Lower leg skin (tissue), 4 donors: ENCODE measurements at regions not wholly inside any gene's neighbourhood (a gene's known extent, or its start where the extent isn't known, plus 50 kb on each side); places are given as distances from the start of the nearest gene placed in this dataset.

ENCODE experiments used
- DNase-seq, 2 donors: peaks; one replicate each; pipeline ENCODE4 v3.0.0-alpha.2; 2019; ENCODE audit warnings: low spot score in 2 of 2
- H3K4me3 ChIP-seq: fragments of 200-600 bp; sonication (generic); 2 replicates; pipeline ENCODE4 v1.5.1; 2017; ENCODE audit warnings: mild to moderate bottlenecking, low read depth; ENCODE audit not compliant: poor library complexity, severe bottlenecking
- CTCF ChIP-seq, 3 donors: fragments of 450-650 bp; IDR thresholded peaks; one replicate each; pipeline ENCODE4 v1.5.1; 2016; ENCODE audit warnings: antibody characterized with exemption in 3 of 3, mild to moderate bottlenecking in 3 of 3, moderate library complexity in 2 of 3
- POLR2A ChIP-seq, 2 donors: fragments of 450-650 bp; IDR thresholded peaks; one replicate each; pipeline ENCODE4 v1.6.1; 2016 to 2017; ENCODE audit warnings: antibody characterized with exemption in 2 of 2, mild to moderate bottlenecking in 1 of 2, moderate library complexity in 1 of 2
- WGBS, 2 donors: methylation state at CpG; one replicate each; pipeline ENCODE4 v1.1.5; 2018; 5-methylcytosine and 5-hydroxymethylcytosine counted together
- intact Hi-C: fragments of 100-400 bp; cut with DNase I; formaldehyde crosslinking; loops from one replicate; pipeline ENCODE4 v1.15.0; 2023; ENCODE audit warnings: low total_unique reads

- intact Hi-C loops: no loop called here
- no peak for TF ChIP-seq CTCF (IDR thresholded peaks at IDR 0.05)
- TF ChIP-seq POLR2A (IDR thresholded peaks at IDR 0.05): no peak
- H3K4me3 ChIP-seq: no peak overlapping the region
- 80 to 83% methylated on average over 3 of the region's 3 CpGs for WGBS, 2 donors
- no peak for DNase-seq
These were observed 877.3 kb downstream of the MCTP2 start for GRCh38 chr15:95108673-95109072.

- TF ChIP-seq CTCF (IDR thresholded peaks at IDR 0.05) (no peak), POLR2A (IDR thresholded peaks at IDR 0.05) (no peak)
- DNase-seq: no peak
- 94 to 96% methylated on average over 5 of the region's 5 CpGs for WGBS, 2 donors
- no peak overlapping the region for H3K4me3 ChIP-seq
- intact Hi-C loops: no loop called here
These were observed 880.6 kb downstream of the MCTP2 start for GRCh38 chr15:95111969-95112368.

- intact Hi-C loops: no loop called here
- WGBS, 2 donors: 83 to 91% methylated on average over 1 of the region's 1 CpG
- no peak overlapping the region for H3K4me3 ChIP-seq
- DNase-seq: no peak
- TF ChIP-seq CTCF (IDR thresholded peaks at IDR 0.05): no peak
- no peak for TF ChIP-seq POLR2A (IDR thresholded peaks at IDR 0.05)
These were observed 881.7 kb downstream of the MCTP2 start for GRCh38 chr15:95113041-95113440.

GRCh38 chr15:95119041-95119610 is 887.8 kb downstream of the MCTP2 start:
- no peak overlapping the region for H3K4me3 ChIP-seq
- TF ChIP-seq CTCF (IDR thresholded peaks at IDR 0.05) (no peak), POLR2A (IDR thresholded peaks at IDR 0.05) (no peak)
- 81 to 84% methylated on average over 4 of the region's 4 CpGs for WGBS, 2 donors
- no peak for DNase-seq
- intact Hi-C loops: no loop called here

GRCh38 chr15:95120595-95120994 is 889.2 kb downstream of the MCTP2 start:
- WGBS, 2 donors: 31 to 55% methylated on average over 3 of the region's 3 CpGs
- TF ChIP-seq POLR2A (IDR thresholded peaks at IDR 0.05) (no peak), CTCF (IDR thresholded peaks at IDR 0.05) (no peak)
- intact Hi-C loops: no loop called here
- DNase-seq: no peak
- H3K4me3 ChIP-seq: no peak overlapping the region

GRCh38 chr15:95121191-95121590 is 889.8 kb downstream of the MCTP2 start:
- DNase-seq: no peak
- no peak overlapping the region for H3K4me3 ChIP-seq
- WGBS, 2 donors: 75 to 78% methylated on average over 1 of the region's 1 CpG
- no peak for TF ChIP-seq CTCF (IDR thresholded peaks at IDR 0.05)
- no peak for TF ChIP-seq POLR2A (IDR thresholded peaks at IDR 0.05)
- intact Hi-C loops: no loop called here
